ENCODE measurements at regions not wholly inside any gene's neighbourhood (a gene's known extent, or its start where the extent isn't known, plus 50 kb on each side); places are given as distances from the start of the nearest gene placed in this dataset.

DNA sequence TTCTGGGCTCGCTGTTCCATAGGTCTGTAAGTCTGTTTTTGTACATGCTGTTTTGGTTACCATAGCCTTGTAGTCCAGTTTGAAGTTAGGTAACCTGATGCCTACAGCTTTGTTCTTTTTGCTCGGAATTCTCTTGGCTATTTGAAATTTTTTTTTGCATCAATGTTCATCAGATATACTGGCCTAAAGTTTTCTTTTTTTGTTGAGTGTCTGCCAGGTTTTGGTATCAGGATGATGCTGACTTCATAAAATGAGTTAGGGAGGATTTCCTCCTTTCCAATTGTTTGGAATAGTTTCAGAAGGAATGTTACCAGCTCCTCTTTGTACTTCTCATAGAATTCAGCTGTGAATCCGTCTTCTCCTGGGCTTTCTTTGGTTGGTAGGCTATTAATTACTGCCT is 397.8 kb upstream of the HTR2A start:
- no peak overlapping the region for H3K9ac ChIP-seq (ENCODE audit: low read depth, low read length)
- no peak overlapping the region for H2AK5ac ChIP-seq (ENCODE audit: low read depth, low read length)
- no peak for ATAC-seq (ENCODE audit: low read depth)
- H2BK120ac ChIP-seq (ENCODE audit: low read depth, low read length): no peak overlapping the region
- H4K5ac ChIP-seq (ENCODE audit: low read depth, low read length): no peak overlapping the region
- H3K27me3 ChIP-seq (ENCODE audit: control insufficient read depth, insufficient read depth, low read length): no peaks in the 10 kb centered on the region
- no peaks in the 10 kb centered on the region; the same call in 1 of the 2 replicates for H3K4me1 ChIP-seq (ENCODE audit: control insufficient read depth, insufficient read depth, low read length)
- H2AFZ ChIP-seq (replicated peaks; ENCODE audit: low read length, poor library complexity): no peak overlapping the region
- no peak overlapping the region; the same call in 1 of the 2 replicates for H3K18ac ChIP-seq (ENCODE audit: low read depth, low read length)
- CTCF ChIA-PET: no interaction called here
- H3K79me1 ChIP-seq (ENCODE audit: low read depth in 1 of 2, low read length in 2 of 2): no peaks in the 10 kb centered on the region
- DNase-seq: peak; percentile 2
- no peak overlapping the region for H3K14ac ChIP-seq (replicated peaks; ENCODE audit: low read depth, low read length)
- no TSS peak for BruUV-seq (replicated peaks)
- dilution Hi-C loops (cut with HindIII; ENCODE audit: low sequenced_read_pairs, unreplicated experiment) (no loop called here), intact Hi-C loops (cut with micrococcal nuclease) (no loop called here), in situ Hi-C loops (cut with MboI; ENCODE audit: low sequenced_read_pairs) (no loop called here)
- H4K91ac ChIP-seq (ENCODE audit: insufficient read depth, low read depth, low read length): no peak overlapping the region
- H3K23ac ChIP-seq (ENCODE audit: low read depth, low read length): no peak overlapping the region
- H2BK20ac ChIP-seq (ENCODE audit: low read depth, low read length): no peak overlapping the region
- H4K20me1 ChIP-seq (ENCODE audit: insufficient read depth, low read length): no peaks in the 10 kb centered on the region
- H3K36me3 ChIP-seq (ENCODE audit: control insufficient read depth, insufficient read depth, low read length): no peaks in the 10 kb centered on the region
- POLR2A ChIA-PET (ENCODE audit: unreplicated experiment): no interaction called here
- no CpG with 5 or more reads among the region's 3 CpGs for WGBS, 2 experiments (ENCODE audit: extremely low coverage in 2 of 2, insufficient read length in 1 of 2)
- no peak overlapping the region for H2BK15ac ChIP-seq (ENCODE audit: low read depth, low read length)
- H3K4ac ChIP-seq (ENCODE audit: low read depth, low read length): no peak overlapping the region
- H3K56ac ChIP-seq (ENCODE audit: extremely low read depth, insufficient read depth, low read length): no peak overlapping the region
- no peak overlapping the region for H3K27ac ChIP-seq (ENCODE audit: insufficient read depth, low read length)
- no peak overlapping the region for H4K8ac ChIP-seq (ENCODE audit: low read depth in 2 of 2, low read length in 2 of 2)
- TF ChIP-seq RFX5 (IDR thresholded peaks at IDR 0.05; ENCODE audit: low read depth, low read length): no peak
- no peak overlapping the region for H3K4me2 ChIP-seq (ENCODE audit: low read depth, low read length)
- no peak overlapping the region for H2AK9ac ChIP-seq (replicated peaks; ENCODE audit: low read depth, low read length, poor library complexity)
- no peak overlapping the region for H3K4me3 ChIP-seq (ENCODE audit: insufficient read depth, low read depth, low read length)
- no peaks in the 10 kb centered on the region for H3K9me3 ChIP-seq (ENCODE audit: control insufficient read depth, insufficient read depth, low read length)
- peaks cover 2% of the 10 kb centered on the region for H3K9me1 ChIP-seq (ENCODE audit: insufficient read depth, low read length)
- H2BK5ac ChIP-seq (ENCODE audit: low read depth, low read length, poor library complexity, severe bottlenecking): no peak overlapping the region
